ENCODE measurements at regions not wholly inside any gene's neighbourhood (a gene's known extent, or its start where the extent isn't known, plus 50 kb on each side); places are given as distances from the start of the nearest gene placed in this dataset.
A peak's percentile ranks its signal among the peaks of the same experiment; 100 is the strongest.

DNA sequence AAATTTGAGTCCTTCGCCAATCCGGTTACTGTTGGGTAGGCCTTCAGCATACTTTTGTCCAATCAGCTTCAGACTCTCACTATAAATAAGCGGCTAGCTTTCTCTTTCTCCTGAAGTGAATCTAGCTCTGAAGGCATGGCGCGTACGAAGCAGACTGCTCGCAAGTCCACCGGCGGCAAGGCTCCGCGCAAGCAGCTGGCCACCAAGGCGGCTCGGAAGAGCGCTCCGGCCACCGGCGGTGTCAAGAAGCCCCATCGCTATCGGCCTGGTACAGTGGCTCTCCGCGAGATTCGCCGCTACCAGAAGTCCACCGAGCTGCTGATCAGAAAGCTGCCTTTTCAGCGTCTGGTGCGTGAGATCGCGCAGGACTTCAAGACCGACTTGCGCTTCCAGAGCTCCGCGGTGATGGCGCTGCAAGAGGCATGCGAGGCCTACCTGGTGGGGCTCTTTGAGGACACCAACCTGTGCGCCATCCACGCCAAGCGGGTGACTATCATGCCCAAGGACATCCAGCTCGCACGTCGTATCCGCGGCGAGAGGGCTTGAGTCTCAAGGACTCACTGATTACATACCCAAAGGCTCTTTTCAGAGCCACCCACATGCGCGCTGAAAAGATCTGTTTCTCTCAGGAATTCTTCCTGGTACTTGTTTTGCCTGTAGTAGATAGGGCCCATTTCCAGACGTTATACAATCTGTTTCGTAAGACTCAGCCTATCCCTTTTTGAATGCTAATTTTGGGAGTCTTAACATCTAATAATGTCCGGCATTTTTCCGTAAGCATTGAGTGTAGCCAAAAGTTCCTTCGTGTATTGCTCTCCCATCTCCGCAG lies 102.0 kb downstream of the OR2B2 start (continued):
- TF ChIP-seq ZNF292 (CRISPR knock-in tag; IDR thresholded peaks at IDR 0.05; ENCODE audit: borderline replicate concordance, low read depth) (peak; percentile 87), ZNF7 (CRISPR knock-in tag; IDR thresholded peaks at IDR 0.05) (peak; percentile 11; the same call in 1 of the 2 replicates), SMC3 (IDR thresholded peaks at IDR 0.05; ENCODE audit: low read length) (no peak), ZNF567 (CRISPR knock-in tag; IDR thresholded peaks at IDR 0.05; ENCODE audit: borderline replicate concordance) (no peak), ETV5 (CRISPR knock-in tag; IDR thresholded peaks at IDR 0.05; ENCODE audit: borderline replicate concordance) (no peak), FOXC1 (CRISPR knock-in tag; IDR thresholded peaks at IDR 0.05; ENCODE audit: borderline replicate concordance) (peak; percentile 61; the same call in 1 of the 2 replicates), SP1 (IDR thresholded peaks at IDR 0.05) (no peak), SP1 (CRISPR knock-in tag; IDR thresholded peaks at IDR 0.05) (no peak; the same call in 1 of the 2 replicates), NFYC (CRISPR knock-in tag; IDR thresholded peaks at IDR 0.05) (peak; percentile 91), ZNF850 (CRISPR knock-in tag; conservative IDR thresholded peaks at IDR 0.05) (0 out of 2 replicates have a peak, but pooled peaks have one; percentile 41), ZNF225 (CRISPR knock-in tag; IDR thresholded peaks at IDR 0.05) (peak; percentile 98), KDM1A (CRISPR knock-in tag; IDR thresholded peaks at IDR 0.05) (0 out of 2 replicates have a peak, but pooled peaks have one; percentile 14), GTF3A (CRISPR knock-in tag; conservative IDR thresholded peaks at IDR 0.05) (0 out of 2 replicates have a peak, but pooled peaks have one; percentile 59), FOXO1 (CRISPR knock-in tag; IDR thresholded peaks at IDR 0.05) (peak; percentile 66), PHF20 (CRISPR knock-in tag; IDR thresholded peaks at IDR 0.05) (peak; percentile 18; the same call in 1 of the 2 replicates), CBX1 (IDR thresholded peaks at IDR 0.05; ENCODE audit: low read depth) (peak; percentile 96), NR2F1 (CRISPR knock-in tag; IDR thresholded peaks at IDR 0.05) (no peak)
- TF ChIP-seq, protein P1, sequence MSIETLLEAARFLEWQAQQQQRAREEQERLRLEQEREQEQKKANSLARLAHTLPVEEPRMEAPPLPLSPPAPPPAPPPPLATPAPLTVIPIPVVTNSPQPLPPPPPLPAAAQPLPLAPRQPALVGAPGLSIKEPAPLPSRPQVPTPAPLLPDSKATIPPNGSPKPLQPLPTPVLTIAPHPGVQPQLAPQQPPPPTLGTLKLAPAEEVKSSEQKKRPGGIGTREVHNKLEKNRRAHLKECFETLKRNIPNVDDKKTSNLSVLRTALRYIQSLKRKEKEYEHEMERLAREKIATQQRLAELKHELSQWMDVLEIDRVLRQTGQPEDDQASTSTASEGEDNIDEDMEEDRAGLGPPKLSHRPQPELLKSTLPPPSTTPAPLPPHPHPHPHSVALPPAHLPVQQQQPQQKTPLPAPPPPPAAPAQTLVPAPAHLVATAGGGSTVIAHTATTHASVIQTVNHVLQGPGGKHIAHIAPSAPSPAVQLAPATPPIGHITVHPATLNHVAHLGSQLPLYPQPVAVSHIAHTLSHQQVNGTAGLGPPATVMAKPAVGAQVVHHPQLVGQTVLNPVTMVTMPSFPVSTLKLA (IDR thresholded peaks at IDR 0.05) = no peak
- TF ChIP-seq, protein P2, sequence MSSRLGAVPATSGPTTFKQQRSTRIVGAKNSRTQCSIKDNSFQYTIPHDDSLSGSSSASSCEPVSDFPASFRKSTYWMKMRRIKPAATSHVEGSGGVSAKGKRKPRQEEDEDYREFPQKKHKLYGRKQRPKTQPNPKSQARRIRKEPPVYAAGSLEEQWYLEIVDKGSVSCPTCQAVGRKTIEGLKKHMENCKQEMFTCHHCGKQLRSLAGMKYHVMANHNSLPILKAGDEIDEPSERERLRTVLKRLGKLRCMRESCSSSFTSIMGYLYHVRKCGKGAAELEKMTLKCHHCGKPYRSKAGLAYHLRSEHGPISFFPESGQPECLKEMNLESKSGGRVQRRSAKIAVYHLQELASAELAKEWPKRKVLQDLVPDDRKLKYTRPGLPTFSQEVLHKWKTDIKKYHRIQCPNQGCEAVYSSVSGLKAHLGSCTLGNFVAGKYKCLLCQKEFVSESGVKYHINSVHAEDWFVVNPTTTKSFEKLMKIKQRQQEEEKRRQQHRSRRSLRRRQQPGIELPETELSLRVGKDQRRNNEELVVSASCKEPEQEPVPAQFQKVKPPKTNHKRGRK (CRISPR knock-in tag; IDR thresholded peaks at IDR 0.05) = no peak
- TF ChIP-seq, protein P3, sequence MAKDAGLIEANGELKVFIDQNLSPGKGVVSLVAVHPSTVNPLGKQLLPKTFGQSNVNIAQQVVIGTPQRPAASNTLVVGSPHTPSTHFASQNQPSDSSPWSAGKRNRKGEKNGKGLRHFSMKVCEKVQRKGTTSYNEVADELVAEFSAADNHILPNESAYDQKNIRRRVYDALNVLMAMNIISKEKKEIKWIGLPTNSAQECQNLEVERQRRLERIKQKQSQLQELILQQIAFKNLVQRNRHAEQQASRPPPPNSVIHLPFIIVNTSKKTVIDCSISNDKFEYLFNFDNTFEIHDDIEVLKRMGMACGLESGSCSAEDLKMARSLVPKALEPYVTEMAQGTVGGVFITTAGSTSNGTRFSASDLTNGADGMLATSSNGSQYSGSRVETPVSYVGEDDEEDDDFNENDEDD (CRISPR knock-in tag; IDR thresholded peaks at IDR 0.05; ENCODE audit: borderline replicate concordance) = peak; percentile 77
- TF ChIP-seq, protein P4, sequence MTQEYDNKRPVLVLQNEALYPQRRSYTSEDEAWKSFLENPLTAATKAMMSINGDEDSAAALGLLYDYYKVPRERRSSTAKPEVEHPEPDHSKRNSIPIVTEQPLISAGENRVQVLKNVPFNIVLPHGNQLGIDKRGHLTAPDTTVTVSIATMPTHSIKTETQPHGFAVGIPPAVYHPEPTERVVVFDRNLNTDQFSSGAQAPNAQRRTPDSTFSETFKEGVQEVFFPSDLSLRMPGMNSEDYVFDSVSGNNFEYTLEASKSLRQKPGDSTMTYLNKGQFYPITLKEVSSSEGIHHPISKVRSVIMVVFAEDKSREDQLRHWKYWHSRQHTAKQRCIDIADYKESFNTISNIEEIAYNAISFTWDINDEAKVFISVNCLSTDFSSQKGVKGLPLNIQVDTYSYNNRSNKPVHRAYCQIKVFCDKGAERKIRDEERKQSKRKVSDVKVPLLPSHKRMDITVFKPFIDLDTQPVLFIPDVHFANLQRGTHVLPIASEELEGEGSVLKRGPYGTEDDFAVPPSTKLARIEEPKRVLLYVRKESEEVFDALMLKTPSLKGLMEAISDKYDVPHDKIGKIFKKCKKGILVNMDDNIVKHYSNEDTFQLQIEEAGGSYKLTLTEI (CRISPR knock-in tag; conservative IDR thresholded peaks at IDR 0.05) = no peak
- TF ChIP-seq, protein P5, sequence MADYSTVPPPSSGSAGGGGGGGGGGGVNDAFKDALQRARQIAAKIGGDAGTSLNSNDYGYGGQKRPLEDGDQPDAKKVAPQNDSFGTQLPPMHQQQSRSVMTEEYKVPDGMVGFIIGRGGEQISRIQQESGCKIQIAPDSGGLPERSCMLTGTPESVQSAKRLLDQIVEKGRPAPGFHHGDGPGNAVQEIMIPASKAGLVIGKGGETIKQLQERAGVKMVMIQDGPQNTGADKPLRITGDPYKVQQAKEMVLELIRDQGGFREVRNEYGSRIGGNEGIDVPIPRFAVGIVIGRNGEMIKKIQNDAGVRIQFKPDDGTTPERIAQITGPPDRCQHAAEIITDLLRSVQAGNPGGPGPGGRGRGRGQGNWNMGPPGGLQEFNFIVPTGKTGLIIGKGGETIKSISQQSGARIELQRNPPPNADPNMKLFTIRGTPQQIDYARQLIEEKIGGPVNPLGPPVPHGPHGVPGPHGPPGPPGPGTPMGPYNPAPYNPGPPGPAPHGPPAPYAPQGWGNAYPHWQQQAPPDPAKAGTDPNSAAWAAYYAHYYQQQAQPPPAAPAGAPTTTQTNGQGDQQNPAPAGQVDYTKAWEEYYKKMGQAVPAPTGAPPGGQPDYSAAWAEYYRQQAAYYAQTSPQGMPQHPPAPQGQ (CRISPR knock-in tag; IDR thresholded peaks at IDR 0.05; ENCODE audit: borderline replicate concordance) = peak; percentile 97

Measured in HepG2 (cell line).